Erythroblast (primary cell): ENCODE measurements at regions not wholly inside any gene's neighbourhood (a gene's known extent, or its start where the extent isn't known, plus 50 kb on each side); places are given as distances from the start of the nearest gene placed in this dataset.

Experiments used
- GATA1 ChIP-seq: IDR thresholded peaks from 2 replicates; pipeline ENCODE4 v1.6.1; 2011; ENCODE audit warnings: low read depth, mild to moderate bottlenecking, control low read depth, low read length, moderate library complexity
- POLR2A ChIP-seq: IDR thresholded peaks from 2 replicates; pipeline ENCODE4 v1.6.1; 2011; ENCODE audit warnings: mild to moderate bottlenecking, low read length

DNA sequence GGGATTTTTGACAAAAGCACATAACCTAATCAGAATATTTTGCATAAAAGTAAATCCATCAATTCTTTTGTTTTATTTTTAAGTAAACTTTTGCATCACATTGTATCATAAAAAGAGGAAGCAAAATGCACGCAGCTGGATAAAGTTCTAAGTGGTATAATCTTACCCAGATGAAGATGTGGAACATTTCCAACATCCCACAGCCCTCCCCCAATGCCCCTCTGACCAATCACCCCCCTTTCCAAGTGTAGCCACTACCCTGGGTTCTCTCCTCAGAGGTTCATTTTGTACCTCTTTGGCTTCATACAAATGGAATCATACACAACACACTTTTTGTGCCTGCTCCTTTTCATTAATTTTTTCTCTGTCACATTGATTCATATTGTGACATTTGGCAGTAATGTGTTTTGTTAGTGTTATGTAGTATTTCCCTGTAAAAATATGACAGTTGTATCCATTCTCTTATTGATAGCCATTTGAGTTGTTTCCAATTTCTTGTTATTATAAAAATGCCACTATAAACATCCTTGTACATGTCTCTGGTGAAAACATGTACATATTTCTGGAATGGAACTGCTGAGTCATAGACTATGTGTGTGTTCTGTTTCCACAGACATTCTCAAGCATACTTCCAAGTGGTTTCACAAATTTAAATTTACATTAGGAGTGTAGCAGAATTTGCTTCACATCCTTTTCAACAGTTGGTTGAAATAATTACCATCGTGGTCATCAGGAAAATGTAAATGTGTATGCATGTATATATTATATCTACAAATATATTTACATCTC lies 92.9 kb upstream of the SYNDIG1 start:
- TF ChIP-seq POLR2A (no peak), GATA1 (no peak)
